Stomach smooth muscle (tissue), 2 donors: ENCODE measurements at regions not wholly inside any gene's neighbourhood (a gene's known extent, or its start where the extent isn't known, plus 50 kb on each side); places are given as distances from the start of the nearest gene placed in this dataset.

Experiments used
- H3K27ac ChIP-seq: one replicate; pipeline ENCODE4 v1.7.0; 2013; ENCODE audit warnings: mild to moderate bottlenecking, low read length, inconsistent platforms
- H3K27me3 ChIP-seq, 2 donors: one replicate each; pipeline ENCODE4 v1.7.0; 2013; ENCODE audit warnings: low read length in 2 of 2; ENCODE audit not compliant: insufficient read depth in 2 of 2, control insufficient read depth in 1 of 2
- H3K36me3 ChIP-seq, 2 donors: one replicate each; pipeline ENCODE4 v1.7.0; 2013; ENCODE audit warnings: low read length in 2 of 2; ENCODE audit not compliant: control insufficient read depth in 2 of 2, insufficient read depth in 2 of 2
- H3K4me1 ChIP-seq: one replicate; pipeline ENCODE4 v1.7.0; 2013; ENCODE audit warnings: low read length; ENCODE audit not compliant: control insufficient read depth, insufficient read depth
- H3K4me3 ChIP-seq, 2 donors: one replicate each; pipeline ENCODE4 v1.7.0; 2013; ENCODE audit warnings: low read length in 2 of 2
- H3K9ac ChIP-seq, 2 donors: one replicate each; pipeline ENCODE4 v1.7.0; 2013; ENCODE audit warnings: low read length in 2 of 2, mild to moderate bottlenecking in 1 of 2
- H3K9me3 ChIP-seq, 2 donors: one replicate each; pipeline ENCODE4 v1.7.0; 2013; ENCODE audit warnings: low read length in 2 of 2; ENCODE audit not compliant: control insufficient read depth in 2 of 2
- donor health status: healthy.
- donor health status: Pancreatic carcinoma.

GRCh38 chr6:126919947-126920346 is 198.5 kb upstream of the RSPO3 start:
- Histone ChIP-seq H3K4me3 (no peak overlapping the region), H3K9me3 (no peaks in the 10 kb centered on the region), H3K27ac (no peak overlapping the region), H3K9ac (no peak overlapping the region), H3K36me3 (no peaks in the 10 kb centered on the region), H3K27me3 (no peaks in the 10 kb centered on the region), H3K4me1 (no peaks in the 10 kb centered on the region)

- H3K4me1 ChIP-seq: no peaks in the 10 kb centered on the region
These were observed 194.7 kb upstream of the RSPO3 start for GRCh38 chr6:126923807-126924206.

DNA sequence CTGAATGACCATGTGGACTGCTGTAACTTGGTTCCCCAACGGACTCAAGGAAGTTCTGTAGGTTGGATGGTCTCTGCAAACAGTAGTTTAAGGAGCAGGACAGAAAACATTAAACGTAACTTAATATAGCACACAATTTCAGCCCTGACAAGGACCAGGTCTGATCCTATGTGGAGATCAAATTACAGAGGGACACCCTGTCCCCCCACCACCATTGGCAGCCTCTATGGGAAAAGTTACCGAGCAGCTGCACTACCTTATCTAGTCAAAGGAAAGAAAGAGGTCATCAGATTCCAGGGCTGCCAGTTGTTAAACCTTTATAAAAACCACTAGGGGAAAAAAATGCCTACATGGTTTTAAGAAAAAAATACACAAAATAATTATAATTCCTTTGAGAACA is 191.5 kb upstream of the RSPO3 start:
- H3K36me3 ChIP-seq: no peaks in the 10 kb centered on the region
- no peaks in the 10 kb centered on the region for H3K9me3 ChIP-seq
- H3K4me3 ChIP-seq: no peak overlapping the region
- peaks cover 2% of the 10 kb centered on the region for H3K4me1 ChIP-seq
- no peak overlapping the region for H3K9ac ChIP-seq
- H3K27me3 ChIP-seq: no peaks in the 10 kb centered on the region
- H3K27ac ChIP-seq: no peak overlapping the region

More at GRCh38 chr6:126923807-126924206, 194.7 kb upstream of the RSPO3 start:
- Histone ChIP-seq H3K9me3 (no peaks in the 10 kb centered on the region), H3K4me3 (no peak overlapping the region), H3K36me3 (no peaks in the 10 kb centered on the region), H3K9ac (no peak overlapping the region), H3K27ac (no peak overlapping the region), H3K27me3 (no peaks in the 10 kb centered on the region)

DNA sequence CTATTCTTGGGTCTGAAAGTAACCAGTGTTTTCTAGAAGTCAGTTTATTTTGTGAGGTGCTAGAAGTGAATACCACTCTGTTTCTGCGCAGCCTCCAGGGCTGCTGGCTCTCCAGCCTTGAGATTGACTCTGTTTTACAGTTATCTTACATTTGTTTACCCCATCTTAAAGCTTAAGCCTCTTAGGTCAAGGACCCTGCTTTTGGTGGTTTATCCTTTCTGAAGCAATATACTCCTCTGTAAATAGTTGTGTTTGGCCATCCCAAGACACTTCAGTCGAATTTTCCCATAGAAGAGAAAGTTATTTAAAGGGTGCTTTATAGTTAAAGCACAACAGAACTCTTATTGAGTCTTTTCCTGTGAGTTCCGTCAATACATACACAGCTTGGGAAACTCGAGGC is 190.6 kb upstream of the RSPO3 start:
- Histone ChIP-seq H3K4me1 (peaks cover 2% of the 10 kb centered on the region), H3K27ac (no peak overlapping the region)

DNA sequence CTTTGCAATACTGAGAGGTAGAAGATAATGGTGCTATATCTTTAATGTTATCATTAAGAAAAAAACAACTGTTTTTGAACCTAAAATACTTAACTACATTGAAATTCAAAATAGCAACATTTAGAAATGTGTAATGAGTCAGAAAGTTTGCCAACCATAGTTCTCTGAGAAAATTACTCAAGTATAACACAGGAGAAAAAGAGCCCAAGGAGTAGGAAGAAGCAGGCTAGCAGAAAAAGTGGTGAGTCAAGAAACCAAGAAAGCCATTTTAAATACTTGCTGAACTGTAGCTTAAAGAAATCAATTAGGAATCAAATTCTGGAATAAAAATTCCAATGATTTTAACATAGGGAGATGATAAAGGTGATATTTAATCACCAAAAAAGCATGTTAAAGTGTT is 181.0 kb upstream of the RSPO3 start:
- Histone ChIP-seq H3K9me3 (no peaks in the 10 kb centered on the region), H3K27me3 (no peaks in the 10 kb centered on the region), H3K4me3 (no peak overlapping the region), H3K4me1 (no peaks in the 10 kb centered on the region), H3K36me3 (no peaks in the 10 kb centered on the region), H3K27ac (no peak overlapping the region), H3K9ac (no peak overlapping the region)

More for the DNA sequence above, 190.6 kb upstream of the RSPO3 start:
- H3K4me3 ChIP-seq: no peak overlapping the region
- H3K27me3 ChIP-seq: no peaks in the 10 kb centered on the region
- H3K9ac ChIP-seq: no peak overlapping the region
- H3K9me3 ChIP-seq: no peaks in the 10 kb centered on the region
- no peaks in the 10 kb centered on the region for H3K36me3 ChIP-seq

DNA sequence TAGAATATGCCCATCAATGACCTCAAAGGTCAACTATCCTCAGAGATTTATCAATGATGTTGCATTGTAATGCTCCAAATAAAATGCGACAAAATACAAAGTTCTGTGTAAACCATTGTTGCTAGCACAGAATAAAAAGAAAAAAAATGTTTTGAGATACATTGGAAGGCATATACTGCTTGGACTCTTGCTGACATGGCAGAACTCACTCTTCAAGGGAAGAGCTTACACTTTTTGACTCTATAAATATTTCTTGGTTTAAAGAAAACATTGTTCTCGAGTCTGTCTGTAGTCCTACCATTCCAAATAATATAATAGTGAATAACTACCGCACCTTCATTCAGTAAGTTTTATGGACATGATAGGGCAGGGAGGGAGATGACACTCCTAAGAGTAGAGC is 178.7 kb upstream of the RSPO3 start:
- Histone ChIP-seq H3K4me3 (no peak overlapping the region), H3K27ac (no peak overlapping the region), H3K36me3 (no peaks in the 10 kb centered on the region), H3K4me1 (no peaks in the 10 kb centered on the region), H3K27me3 (no peaks in the 10 kb centered on the region), H3K9me3 (no peaks in the 10 kb centered on the region), H3K9ac (no peak overlapping the region)

GRCh38 chr6:126941751-126942150 is 176.7 kb upstream of the RSPO3 start:
- no peaks in the 10 kb centered on the region for H3K4me1 ChIP-seq
- no peak overlapping the region for H3K4me3 ChIP-seq

GRCh38 chr6:126944512-126944911 is 174.0 kb upstream of the RSPO3 start:
- Histone ChIP-seq H3K4me3 (no peak overlapping the region), H3K27ac (no peak overlapping the region), H3K27me3 (no peaks in the 10 kb centered on the region), H3K4me1 (no peaks in the 10 kb centered on the region), H3K36me3 (no peaks in the 10 kb centered on the region), H3K9ac (no peak overlapping the region), H3K9me3 (no peaks in the 10 kb centered on the region)

More at GRCh38 chr6:126941751-126942150, 176.7 kb upstream of the RSPO3 start:
- Histone ChIP-seq H3K9me3 (no peaks in the 10 kb centered on the region), H3K27me3 (no peaks in the 10 kb centered on the region), H3K9ac (no peak overlapping the region), H3K36me3 (no peaks in the 10 kb centered on the region), H3K27ac (no peak overlapping the region)

GRCh38 chr6:126945150-126945685 is 173.3 kb upstream of the RSPO3 start:
- no peaks in the 10 kb centered on the region for H3K4me1 ChIP-seq
- no peak overlapping the region for H3K4me3 ChIP-seq
- H3K9ac ChIP-seq: no peak overlapping the region
- no peak overlapping the region for H3K27ac ChIP-seq
- no peaks in the 10 kb centered on the region for H3K36me3 ChIP-seq
- no peaks in the 10 kb centered on the region for H3K27me3 ChIP-seq
- H3K9me3 ChIP-seq: no peaks in the 10 kb centered on the region

DNA sequence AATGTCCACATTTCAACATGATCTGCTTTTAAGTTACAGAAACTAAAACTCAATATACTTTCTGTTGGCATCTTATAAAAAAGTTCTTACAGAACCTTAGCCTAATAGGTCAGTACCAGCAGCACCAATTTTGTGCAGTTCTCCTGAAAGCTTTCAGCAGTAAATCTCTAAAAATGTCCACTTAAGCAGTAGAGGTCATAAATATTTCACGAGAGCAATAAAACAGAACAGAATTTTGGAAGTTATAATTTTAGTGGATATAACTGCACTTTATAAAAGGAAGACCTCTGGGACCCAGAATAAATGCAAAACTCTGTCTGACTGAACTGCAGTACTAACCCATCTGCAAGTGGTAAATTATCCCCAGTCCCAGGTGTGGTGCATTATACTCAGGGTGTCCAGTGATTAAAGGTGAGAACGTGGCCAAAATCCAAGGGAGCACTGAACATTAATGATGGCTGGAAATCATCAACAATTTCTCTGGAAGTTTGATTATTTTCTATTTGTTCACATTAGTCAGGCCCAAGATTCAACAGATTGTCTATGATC is 172.6 kb upstream of the RSPO3 start:
- no peak overlapping the region for H3K9ac ChIP-seq
- H3K36me3 ChIP-seq: no peaks in the 10 kb centered on the region
- no peaks in the 10 kb centered on the region for H3K9me3 ChIP-seq
- H3K27ac ChIP-seq: no peak overlapping the region
- H3K4me1 ChIP-seq: no peaks in the 10 kb centered on the region
- H3K4me3 ChIP-seq: no peak overlapping the region
- H3K27me3 ChIP-seq: no peaks in the 10 kb centered on the region

DNA sequence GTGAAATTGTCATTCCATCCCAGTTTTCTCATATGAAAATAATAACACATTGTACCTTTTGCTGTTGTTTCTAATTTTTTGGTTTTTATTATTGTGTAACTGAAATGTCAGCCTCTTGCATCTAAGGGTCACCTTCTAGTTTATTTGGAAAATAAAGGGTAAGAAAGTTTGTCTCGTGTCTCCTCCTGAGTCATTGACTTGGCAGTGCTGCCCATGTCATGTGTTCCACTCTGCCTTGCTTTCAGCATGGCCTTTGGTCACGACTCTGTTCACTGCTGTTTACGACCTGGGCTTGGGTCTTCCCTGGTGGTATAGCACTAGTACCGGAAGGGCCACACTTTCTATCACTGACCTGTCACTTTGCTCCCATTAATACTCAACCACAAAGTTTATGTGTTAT is 171.4 kb upstream of the RSPO3 start:
- Histone ChIP-seq H3K27ac (no peak overlapping the region), H3K36me3 (no peaks in the 10 kb centered on the region), H3K4me1 (no peaks in the 10 kb centered on the region)

More for the DNA sequence above, 171.4 kb upstream of the RSPO3 start:
- no peak overlapping the region for H3K4me3 ChIP-seq
- no peak overlapping the region for H3K9ac ChIP-seq
- no peaks in the 10 kb centered on the region for H3K27me3 ChIP-seq
- no peaks in the 10 kb centered on the region for H3K9me3 ChIP-seq
